Activated effector memory CD4-positive, alpha-beta T cell treated with anti-CD3 and anti-CD28 coated beads, Interleukin-2, amount 50 U/mL, for 16 hours (primary cell): ENCODE measurements at regions not wholly inside any gene's neighbourhood (a gene's known extent, or its start where the extent isn't known, plus 50 kb on each side); places are given as distances from the start of the nearest gene placed in this dataset.

ENCODE experiments used
- DNase-seq: peaks from one replicate; pipeline ENCODE4 v3.0.0-alpha.2; 2020

GRCh38 chr3:6542795-6543194 is 318.1 kb upstream of the GRM7 start:
- DNase-seq = no peak

GRCh38 chr3:6549296-6549695 is 311.6 kb upstream of the GRM7 start:
- no peak for DNase-seq

- DNase-seq = no peak
Measured at GRCh38 chr3:6551165-6551564, 309.8 kb upstream of the GRM7 start.

GRCh38 chr3:6560259-6560658 is 300.7 kb upstream of the GRM7 start:
- no peak for DNase-seq

GRCh38 chr3:6567241-6567640 is 293.7 kb upstream of the GRM7 start:
- no peak for DNase-seq

- no peak for DNase-seq
Measured at GRCh38 chr3:6568999-6569493, 291.9 kb upstream of the GRM7 start.

- DNase-seq = no peak
Measured at GRCh38 chr3:6571448-6571847, 289.5 kb upstream of the GRM7 start.

GRCh38 chr3:6577584-6577983 is 283.3 kb upstream of the GRM7 start:
- DNase-seq = no peak

GRCh38 chr3:6578526-6578925 is 282.4 kb upstream of the GRM7 start:
- DNase-seq = no peak

- no peak for DNase-seq
Measured at GRCh38 chr3:6580808-6581207, 280.1 kb upstream of the GRM7 start.

- DNase-seq = no peak
Measured at GRCh38 chr3:6585360-6585759, 275.6 kb upstream of the GRM7 start.

GRCh38 chr3:6600237-6600636 is 260.7 kb upstream of the GRM7 start:
- DNase-seq = no peak

GRCh38 chr3:6601374-6601773 is 259.5 kb upstream of the GRM7 start:
- DNase-seq = no peak

- no peak for DNase-seq
Measured at GRCh38 chr3:6602329-6602728, 258.6 kb upstream of the GRM7 start.

GRCh38 chr3:6605227-6605626 is 255.7 kb upstream of the GRM7 start:
- no peak for DNase-seq

- DNase-seq = no peak
Measured at GRCh38 chr3:6608843-6609242, 252.1 kb upstream of the GRM7 start.

- no peak for DNase-seq
Measured at GRCh38 chr3:6612034-6612616, 248.8 kb upstream of the GRM7 start.

GRCh38 chr3:6622260-6622659 is 238.7 kb upstream of the GRM7 start:
- DNase-seq = no peak

- DNase-seq = no peak
Measured at GRCh38 chr3:6622712-6623111, 238.2 kb upstream of the GRM7 start.

- no peak for DNase-seq
Measured at GRCh38 chr3:6631376-6631775, 229.5 kb upstream of the GRM7 start.

GRCh38 chr3:6640907-6641306 is 220.0 kb upstream of the GRM7 start:
- DNase-seq = no peak

GRCh38 chr3:6644070-6644929 is 216.6 kb upstream of the GRM7 start:
- DNase-seq = no peak

- DNase-seq = no peak
Measured at GRCh38 chr3:6654670-6655069, 206.2 kb upstream of the GRM7 start.

GRCh38 chr3:6655275-6655674 is 205.6 kb upstream of the GRM7 start:
- no peak for DNase-seq

- no peak for DNase-seq
Measured at GRCh38 chr3:6657591-6657990, 203.3 kb upstream of the GRM7 start.
